GM23338 (cell line): ENCODE measurements at regions not wholly inside any gene's neighbourhood (a gene's known extent, or its start where the extent isn't known, plus 50 kb on each side); places are given as distances from the start of the nearest gene placed in this dataset.

ENCODE experiments used
- CTCF ChIP-seq, 2 experiments: fragments of 200-600 bp in 1 of 2; sonication (generic) in 1 of 2; conservative IDR thresholded peaks; 2 replicates each; pipeline versions ENCODE4 v1.5.1 to v1.6.1; 2016 to 2017; ENCODE audit warnings: antibody characterized with exemption in 2 of 2, low read depth in 2 of 2, mild to moderate bottlenecking in 2 of 2, moderate library complexity in 1 of 2
- EZH2phosphoT487 ChIP-seq: fragments of 200-600 bp; sonication (generic); IDR thresholded peaks from one replicate; pipeline ENCODE4 v1.8.1; 2018; ENCODE audit warnings: antibody characterized with exemption; ENCODE audit not compliant: unreplicated experiment
- NANOG ChIP-seq: IDR thresholded peaks from 2 replicates; pipeline ENCODE4 v1.6.1; 2016; ENCODE audit warnings: antibody characterized with exemption, borderline replicate concordance
- POLR2AphosphoS5 ChIP-seq: IDR thresholded peaks from 2 replicates; pipeline ENCODE4 v1.6.1; 2016; ENCODE audit warnings: antibody characterized with exemption, low read depth
- REST ChIP-seq: IDR thresholded peaks from one replicate; pipeline ENCODE4 v1.6.1; 2018; ENCODE audit warnings: antibody characterized with exemption; ENCODE audit not compliant: unreplicated experiment
- ZNF114 ChIP-seq: fragments of 250-450 bp; sonication (Bioruptor Pico); IDR thresholded peaks from 2 replicates; pipeline ENCODE4 v1.5.0; 2020; ENCODE audit warnings: mild to moderate bottlenecking, moderate library complexity

- TF ChIP-seq CTCF (conservative IDR thresholded peaks at IDR 0.05; ENCODE audit: low read depth in 2 of 2): no peak
- no peak for TF ChIP-seq ZNF114 (CRISPR knock-in tag)
- TF ChIP-seq REST: no peak
- TF ChIP-seq POLR2AphosphoS5: no peak
- no peak for TF ChIP-seq EZH2phosphoT487
- TF ChIP-seq NANOG: no peak
Observed at GRCh38 chr13:67353031-67353430, 122.9 kb upstream of the PCDH9 start.
